ENCODE measurements at regions not wholly inside any gene's neighbourhood (a gene's known extent, or its start where the extent isn't known, plus 50 kb on each side); places are given as distances from the start of the nearest gene placed in this dataset.
A peak's percentile ranks its signal among the peaks of the same experiment; 100 is the strongest.

DNA sequence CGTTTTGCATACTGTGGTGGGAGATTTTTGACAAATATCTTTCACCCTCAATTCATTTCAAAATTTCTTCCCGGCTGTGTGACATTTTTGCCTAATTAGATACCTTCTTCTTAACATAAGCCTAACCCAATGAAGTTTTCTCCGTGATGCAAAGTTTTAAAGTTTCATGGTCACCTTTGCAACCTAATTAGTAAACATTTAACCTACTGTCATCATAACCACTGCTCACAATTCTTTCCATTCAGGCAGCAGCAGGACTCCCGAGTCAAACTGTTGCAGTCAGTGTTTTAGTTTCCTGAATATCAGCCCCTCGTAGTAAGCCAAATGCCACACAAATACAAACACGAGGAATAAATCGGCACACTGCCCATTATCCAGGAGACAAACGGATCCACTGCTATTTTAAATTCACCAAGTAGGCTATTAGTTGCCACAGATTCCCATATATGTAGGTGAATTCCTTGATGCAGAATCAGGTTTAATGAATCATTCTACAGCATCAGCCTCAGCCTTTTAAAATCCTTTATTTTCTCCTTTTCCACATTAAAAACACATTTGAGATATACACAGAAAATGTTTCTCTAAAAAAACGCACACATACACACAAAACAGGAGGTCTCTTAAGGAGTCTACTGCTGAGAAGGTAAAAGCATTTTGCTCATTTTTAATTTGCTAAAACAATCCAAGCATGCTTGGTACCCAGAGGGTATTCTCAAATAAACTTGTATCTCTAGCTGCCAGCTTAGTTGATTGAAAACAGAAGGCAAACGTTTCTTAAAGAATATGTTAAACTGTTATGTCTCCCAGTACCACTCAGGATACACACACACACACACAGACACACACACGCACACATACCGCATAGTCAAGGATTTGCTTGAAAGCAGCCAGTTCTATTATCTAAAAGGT is 106.5 kb upstream of the KCTD1 start:
- Mint-ChIP-seq H3K27ac (no peak overlapping the region), H3K36me3 (no peaks in the 10 kb centered on the region), H3K27me3 (peaks cover 82% of the 10 kb centered on the region), H3K4me1 (peaks cover 8% of the 10 kb centered on the region), H3K4me3 (no peak overlapping the region), H3K9me3 (no peaks in the 10 kb centered on the region)
- ATAC-seq, result no peak

DNA sequence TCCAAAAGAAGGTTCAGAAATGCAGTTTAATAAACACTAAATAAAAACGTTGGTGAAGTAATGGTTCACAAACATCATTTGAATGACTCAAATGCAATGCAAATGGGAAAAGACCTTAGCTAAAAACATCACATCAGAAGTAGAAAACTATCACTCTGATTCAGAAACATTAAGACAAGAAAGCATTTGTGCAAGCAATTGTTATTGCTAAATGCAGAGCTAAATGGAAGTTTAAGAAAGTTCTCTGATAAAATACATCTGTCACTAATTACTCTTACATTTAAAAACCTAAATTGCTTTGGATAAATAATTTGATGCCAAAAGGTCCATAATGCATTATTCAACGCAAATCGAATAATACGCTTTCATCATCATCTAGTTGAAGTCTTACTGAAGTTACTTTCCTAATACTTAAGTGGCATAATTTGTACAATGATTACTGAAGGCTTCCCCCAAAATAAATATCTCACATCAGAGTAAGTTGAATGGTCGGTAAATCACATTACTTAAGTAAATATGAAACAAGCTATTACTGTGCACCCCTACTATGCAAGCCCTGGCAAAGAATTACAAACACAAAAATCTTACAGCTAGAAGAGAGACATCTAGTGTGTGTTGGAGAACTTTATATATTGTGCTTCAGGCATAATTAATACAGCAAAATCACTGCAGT is 105.7 kb upstream of the KCTD1 start:
- H3K36me3 Mint-ChIP-seq, result no peaks in the 10 kb centered on the region
- no peak overlapping the region for H3K27ac Mint-ChIP-seq
- H3K27me3 Mint-ChIP-seq, result peaks cover 82% of the 10 kb centered on the region
- peaks cover 8% of the 10 kb centered on the region for H3K4me1 Mint-ChIP-seq
- H3K9me3 Mint-ChIP-seq, result no peaks in the 10 kb centered on the region
- no peak for ATAC-seq
- H3K4me3 Mint-ChIP-seq, result no peak overlapping the region

GRCh38 chr18:26652501-26652900 is 104.1 kb upstream of the KCTD1 start:
- ATAC-seq, result no peak
- H3K27ac Mint-ChIP-seq, result no peak overlapping the region
- peaks cover 6% of the 10 kb centered on the region for H3K4me1 Mint-ChIP-seq
- no peaks in the 10 kb centered on the region for H3K9me3 Mint-ChIP-seq
- H3K4me3 Mint-ChIP-seq, result no peak overlapping the region
- peaks cover 66% of the 10 kb centered on the region for H3K27me3 Mint-ChIP-seq
- H3K36me3 Mint-ChIP-seq, result no peaks in the 10 kb centered on the region

DNA sequence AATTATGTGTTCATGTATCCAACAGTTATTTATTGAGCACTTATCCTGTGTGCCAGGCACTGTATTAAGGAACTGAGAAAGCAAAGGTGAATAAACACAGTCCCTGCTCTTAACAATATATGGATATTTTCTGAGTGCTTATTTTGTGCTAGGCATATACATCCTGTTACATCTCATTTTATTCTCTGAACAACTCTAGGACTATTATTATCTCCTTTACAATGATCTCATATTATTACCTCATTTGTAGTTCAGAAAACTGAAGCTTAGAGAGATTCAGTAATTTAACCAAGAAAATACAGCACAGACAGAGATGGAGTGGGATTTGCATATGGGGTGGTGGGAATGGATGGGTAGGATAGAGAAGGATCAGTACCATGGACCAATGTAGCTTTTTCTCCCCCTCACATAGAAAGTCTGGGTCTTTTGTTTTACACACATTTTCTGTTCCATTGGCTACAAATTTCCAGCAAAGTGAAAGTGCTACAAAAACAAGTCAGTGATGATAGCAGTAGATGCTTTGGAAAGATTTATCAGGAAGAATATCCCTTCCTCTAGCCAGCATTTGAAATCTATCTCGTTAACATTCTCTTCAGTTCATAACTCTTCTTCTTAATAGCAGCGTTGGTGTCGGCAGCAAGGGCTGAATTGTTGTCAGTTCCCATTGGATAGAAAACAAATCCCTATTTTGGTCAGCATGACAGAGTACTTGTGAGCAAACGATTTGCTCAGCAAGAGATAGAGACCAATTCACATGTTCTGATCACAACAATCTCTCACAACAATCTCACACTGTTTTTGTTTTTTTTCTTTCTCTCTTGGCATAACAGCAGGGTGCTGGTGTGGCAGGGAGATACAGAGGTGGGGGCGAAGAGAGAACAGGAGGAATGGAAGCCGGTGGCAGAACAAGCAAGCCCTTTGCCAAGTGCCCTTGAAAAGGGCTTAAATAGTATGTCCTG is 102.2 kb upstream of the KCTD1 start:
- no peaks in the 10 kb centered on the region for H3K36me3 Mint-ChIP-seq
- no peaks in the 10 kb centered on the region for H3K4me1 Mint-ChIP-seq
- H3K27ac Mint-ChIP-seq, result no peak overlapping the region
- no peak overlapping the region for H3K4me3 Mint-ChIP-seq
- no peak for ATAC-seq
- no peaks in the 10 kb centered on the region for H3K9me3 Mint-ChIP-seq
- H3K27me3 Mint-ChIP-seq, result peaks cover 54% of the 10 kb centered on the region

GRCh38 chr18:26649193-26649543 is 100.8 kb upstream of the KCTD1 start:
- ATAC-seq, result no peak
- no peak overlapping the region for H3K4me3 Mint-ChIP-seq
- H3K4me1 Mint-ChIP-seq, result no peaks in the 10 kb centered on the region
- H3K27ac Mint-ChIP-seq, result no peak overlapping the region
- H3K9me3 Mint-ChIP-seq, result no peaks in the 10 kb centered on the region
- H3K36me3 Mint-ChIP-seq, result no peaks in the 10 kb centered on the region
- peaks cover 47% of the 10 kb centered on the region for H3K27me3 Mint-ChIP-seq

- H3K27ac Mint-ChIP-seq, result no peak overlapping the region
- H3K27me3 Mint-ChIP-seq, result peaks cover 50% of the 10 kb centered on the region
- ATAC-seq, result no peak
- H3K4me1 Mint-ChIP-seq, result no peaks in the 10 kb centered on the region
- no peaks in the 10 kb centered on the region for H3K36me3 Mint-ChIP-seq
- no peak overlapping the region for H3K4me3 Mint-ChIP-seq
- H3K9me3 Mint-ChIP-seq, result no peaks in the 10 kb centered on the region
Observed at GRCh38 chr18:26648509-26649192, 100.3 kb upstream of the KCTD1 start.

DNA sequence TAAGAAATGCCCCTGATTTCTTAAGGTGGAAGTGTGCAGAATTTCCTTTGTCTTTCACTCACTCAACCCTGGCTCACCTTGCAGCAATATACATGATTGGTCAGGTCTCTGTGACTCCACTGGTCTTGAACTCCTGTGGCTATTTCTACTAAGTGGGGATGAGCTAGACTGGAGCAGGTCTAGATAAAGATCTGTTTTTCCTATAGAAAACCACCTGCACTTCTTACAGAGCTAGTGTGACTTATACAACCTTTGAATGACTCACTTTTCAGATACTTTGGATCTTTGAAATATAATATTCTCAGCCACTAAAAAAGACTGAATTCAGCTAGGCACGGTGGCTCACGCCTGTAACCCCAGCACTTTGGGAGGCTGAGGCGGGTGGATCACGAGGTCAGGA is 98.5 kb upstream of the KCTD1 start:
- Mint-ChIP-seq H3K36me3 (no peaks in the 10 kb centered on the region), H3K4me1 (no peaks in the 10 kb centered on the region), H3K27ac (no peak overlapping the region), H3K9me3 (no peaks in the 10 kb centered on the region), H3K4me3 (no peak overlapping the region), H3K27me3 (peaks cover 44% of the 10 kb centered on the region)
- no peak for ATAC-seq

DNA sequence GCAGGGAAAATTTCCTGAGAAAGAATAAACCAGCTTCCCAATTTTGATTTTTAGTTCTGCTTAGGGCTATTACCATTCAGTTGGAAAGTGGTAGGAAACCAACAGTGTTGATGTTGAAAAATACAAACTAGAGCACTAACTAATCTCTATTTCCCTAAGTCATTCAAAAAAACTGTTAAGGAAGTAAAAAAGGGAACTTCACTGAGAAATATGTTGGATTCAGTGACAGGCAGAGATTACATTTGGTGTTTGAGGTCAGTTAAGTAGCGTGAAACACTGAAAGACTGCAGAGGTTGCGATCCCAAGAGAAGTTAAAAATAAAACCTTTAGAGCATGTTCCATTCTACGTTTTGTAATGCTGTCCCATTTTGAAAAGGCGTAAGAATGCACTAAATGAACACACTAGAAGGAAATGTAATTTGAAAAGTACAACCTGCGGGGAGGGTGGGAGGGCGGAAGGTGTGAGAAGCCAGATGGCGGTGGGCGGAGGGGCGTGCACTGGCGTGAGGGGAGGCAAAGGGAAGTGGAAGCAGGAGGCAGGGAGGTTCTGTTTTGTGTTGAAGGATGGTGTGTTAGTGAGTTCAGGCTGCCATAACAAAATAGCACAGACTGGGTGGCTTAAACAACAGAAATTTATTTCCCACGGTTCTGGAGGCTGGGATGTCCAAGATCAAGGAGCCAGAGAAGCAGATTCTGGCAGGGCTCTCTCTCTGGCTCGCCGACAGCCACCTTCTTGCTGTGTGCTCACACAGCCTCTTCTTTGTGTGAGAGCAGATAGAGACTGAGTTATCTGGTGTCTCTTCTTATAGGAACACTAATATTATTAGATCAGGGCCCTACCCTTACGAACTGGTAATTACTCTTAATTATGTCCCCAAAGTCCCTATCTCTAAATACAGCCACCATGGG is 94.3 kb upstream of the KCTD1 start:
- H3K4me1 Mint-ChIP-seq, result no peaks in the 10 kb centered on the region
- ATAC-seq, result no peak
- H3K36me3 Mint-ChIP-seq, result no peaks in the 10 kb centered on the region
- H3K9me3 Mint-ChIP-seq, result no peaks in the 10 kb centered on the region
- H3K4me3 Mint-ChIP-seq, result no peak overlapping the region
- no peak overlapping the region for H3K27ac Mint-ChIP-seq
- peaks cover 19% of the 10 kb centered on the region for H3K27me3 Mint-ChIP-seq

DNA sequence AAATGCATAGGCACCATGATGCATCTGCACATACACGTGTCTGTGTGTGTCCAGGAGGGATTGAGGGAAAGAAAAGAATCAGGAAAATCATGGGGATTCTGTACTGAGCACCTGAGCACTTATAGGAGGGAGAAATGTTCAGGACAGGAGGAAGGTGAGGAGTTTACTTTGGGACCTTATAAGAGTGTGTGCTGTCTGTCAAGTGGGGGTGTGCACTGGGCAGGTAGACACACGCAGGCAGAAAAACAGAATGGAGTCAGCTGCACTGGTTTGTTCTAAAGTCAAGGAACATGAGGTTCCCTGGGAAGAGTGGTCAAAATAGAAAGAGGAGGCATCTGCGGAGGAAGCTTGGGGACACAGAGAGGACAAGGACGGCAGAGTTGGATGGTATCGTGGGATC is 92.2 kb upstream of the KCTD1 start:
- Mint-ChIP-seq H3K27ac (no peak overlapping the region), H3K36me3 (no peaks in the 10 kb centered on the region), H3K4me1 (no peaks in the 10 kb centered on the region), H3K27me3 (peaks cover 19% of the 10 kb centered on the region), H3K9me3 (no peaks in the 10 kb centered on the region), H3K4me3 (no peak overlapping the region)
- ATAC-seq, result no peak

DNA sequence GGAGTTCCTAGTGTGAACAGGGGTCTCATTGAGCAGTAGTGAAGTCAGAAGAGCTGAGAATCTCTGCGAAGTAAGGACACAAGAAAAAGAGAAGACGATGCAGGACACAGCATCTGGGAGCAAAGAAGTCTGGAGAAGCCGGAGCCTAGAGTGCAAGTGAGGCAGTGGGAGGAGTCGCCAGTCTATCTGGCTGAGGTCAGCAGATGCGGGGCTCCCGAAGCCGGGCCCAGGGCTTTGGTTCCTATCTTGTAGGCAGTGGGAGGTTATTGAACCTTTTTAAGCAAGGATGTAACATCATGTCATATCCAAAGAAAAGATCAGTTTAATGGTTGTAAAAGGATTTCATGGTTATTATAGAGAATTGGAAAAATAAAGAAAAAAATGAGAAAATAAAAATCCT is 90.8 kb upstream of the KCTD1 start:
- Mint-ChIP-seq H3K27me3 (peaks cover 14% of the 10 kb centered on the region), H3K4me3 (no peak overlapping the region), H3K36me3 (no peaks in the 10 kb centered on the region), H3K4me1 (no peaks in the 10 kb centered on the region), H3K27ac (no peak overlapping the region), H3K9me3 (no peaks in the 10 kb centered on the region)
- no peak for ATAC-seq

- Mint-ChIP-seq H3K9me3 (no peaks in the 10 kb centered on the region), H3K36me3 (no peaks in the 10 kb centered on the region), H3K4me1 (no peaks in the 10 kb centered on the region), H3K4me3 (no peak overlapping the region), H3K27me3 (peaks cover 13% of the 10 kb centered on the region), H3K27ac (no peak overlapping the region)
- no peak for ATAC-seq
Observed at GRCh38 chr18:26637983-26638382, 89.6 kb upstream of the KCTD1 start.

DNA sequence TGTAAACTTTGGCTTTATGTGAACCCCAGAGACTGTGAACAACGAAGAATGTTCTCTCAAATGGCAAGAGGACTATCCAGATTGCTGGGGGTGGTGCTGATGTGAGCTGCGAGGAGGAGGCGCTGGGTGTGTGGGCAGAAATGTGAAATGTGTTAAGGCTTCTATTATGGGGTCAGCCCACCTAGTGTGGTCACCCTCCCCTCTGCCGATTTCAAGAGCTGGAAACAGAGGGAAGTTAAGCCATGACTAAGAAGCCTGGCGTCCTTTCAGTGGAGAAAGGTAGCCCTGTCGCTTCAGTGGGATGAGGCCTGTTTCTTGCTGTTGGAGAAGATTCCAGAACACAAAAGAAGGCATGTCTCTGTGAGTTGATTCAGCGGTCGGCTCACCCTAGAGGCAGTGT is 89.0 kb upstream of the KCTD1 start:
- Mint-ChIP-seq H3K27me3 (peaks cover 15% of the 10 kb centered on the region), H3K4me3 (no peak overlapping the region), H3K27ac (no peak overlapping the region), H3K4me1 (no peaks in the 10 kb centered on the region), H3K9me3 (no peaks in the 10 kb centered on the region), H3K36me3 (no peaks in the 10 kb centered on the region)
- no peak for ATAC-seq

GRCh38 chr18:26635466-26635865 is 87.1 kb upstream of the KCTD1 start:
- Mint-ChIP-seq H3K9me3 (no peaks in the 10 kb centered on the region), H3K4me3 (no peak overlapping the region), H3K27ac (no peak overlapping the region), H3K27me3 (peaks cover 15% of the 10 kb centered on the region), H3K36me3 (no peaks in the 10 kb centered on the region), H3K4me1 (no peaks in the 10 kb centered on the region)
- peak; percentile 17 for ATAC-seq

DNA sequence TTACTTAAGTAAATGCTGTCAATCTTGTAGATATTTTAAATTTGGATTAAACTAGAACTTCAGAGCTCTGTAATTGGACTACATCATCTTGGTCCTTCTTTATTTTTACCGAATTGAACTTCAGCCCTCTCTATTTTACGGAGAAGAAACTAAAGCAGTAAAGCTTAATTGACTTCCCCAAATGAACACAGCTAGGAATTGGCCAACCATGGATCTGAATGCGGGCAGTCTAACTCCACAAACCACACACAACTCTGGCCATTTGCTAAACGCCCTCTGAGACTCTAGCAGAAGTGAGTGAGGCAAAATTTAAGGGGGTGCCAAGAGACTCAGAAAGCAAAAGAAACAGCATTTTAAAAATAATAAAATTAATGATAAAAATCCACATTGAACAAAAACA is 86.3 kb upstream of the KCTD1 start:
- H3K9me3 Mint-ChIP-seq, result no peaks in the 10 kb centered on the region
- H3K27ac Mint-ChIP-seq, result no peak overlapping the region
- H3K36me3 Mint-ChIP-seq, result no peaks in the 10 kb centered on the region
- peaks cover 15% of the 10 kb centered on the region for H3K27me3 Mint-ChIP-seq
- no peak for ATAC-seq
- no peak overlapping the region for H3K4me3 Mint-ChIP-seq
- no peaks in the 10 kb centered on the region for H3K4me1 Mint-ChIP-seq

Measured in stimulated activated memory B cell treated with anti-CD40 and anti-IgM and Interleukin-4, amounts not matched to agents 10 μg/mL and 1 μg/mL and 100 μg/mL, for 72 hours (primary cell).